Endodermal cell (in vitro differentiated cells): ENCODE measurements at regions not wholly inside any gene's neighbourhood (a gene's known extent, or its start where the extent isn't known, plus 50 kb on each side); places are given as distances from the start of the nearest gene placed in this dataset.
A peak's percentile ranks its signal among the peaks of the same experiment; 100 is the strongest.

Experiments used
- DNase-seq: peaks from one replicate; pipeline ENCODE4 v3.0.0-alpha.2; 2017
- H3K27ac ChIP-seq: 2 replicates; pipeline ENCODE4 v1.5.1; 2013; ENCODE audit warnings: mild to moderate bottlenecking, low read depth, low read length, moderate library complexity
- H3K27me3 ChIP-seq: 2 replicates; pipeline ENCODE4 v1.6.1; 2013; ENCODE audit warnings: mild to moderate bottlenecking, low read length, moderate library complexity; ENCODE audit not compliant: insufficient read depth, control insufficient read depth, poor library complexity, severe bottlenecking
- H3K36me3 ChIP-seq: 2 replicates; pipeline ENCODE4 v1.7.0; 2013; ENCODE audit warnings: mild to moderate bottlenecking, low read length, moderate library complexity; ENCODE audit not compliant: control insufficient read depth, insufficient read depth
- H3K4me1 ChIP-seq: one replicate; pipeline ENCODE4 v1.7.0; 2013; ENCODE audit warnings: low read length; ENCODE audit not compliant: control insufficient read depth, insufficient read depth
- H3K4me3 ChIP-seq: 2 replicates; pipeline ENCODE4 v1.5.1; 2013; ENCODE audit warnings: mild to moderate bottlenecking, low read length, moderate library complexity
- H3K9ac ChIP-seq: 2 replicates; pipeline ENCODE4 v1.6.1; 2013; ENCODE audit warnings: mild to moderate bottlenecking, low read length, moderate library complexity; ENCODE audit not compliant: poor library complexity, severe bottlenecking; ENCODE audit errors: extremely low read depth
- H3K9me3 ChIP-seq: 2 replicates; pipeline ENCODE4 v1.6.1; 2013; ENCODE audit warnings: mild to moderate bottlenecking, low read length, moderate library complexity; ENCODE audit not compliant: control insufficient read depth
- H3K27ac Mint-ChIP-seq: 2 replicates; pipeline ENCODE4 v1.8.0; 2020; ENCODE audit warnings: mixed read lengths
- H3K27me3 Mint-ChIP-seq: 2 replicates; pipeline ENCODE4 v1.8.0; 2021; ENCODE audit warnings: mild to moderate bottlenecking, mixed read lengths; ENCODE audit not compliant: insufficient read depth
- H3K36me3 Mint-ChIP-seq: 2 replicates; pipeline ENCODE4 v1.8.0; 2020; ENCODE audit warnings: low read depth, mixed read lengths
- H3K4me1 Mint-ChIP-seq: 2 replicates; pipeline ENCODE4 v1.8.0; 2020; ENCODE audit warnings: mixed read lengths
- H3K4me3 Mint-ChIP-seq: 2 replicates; pipeline ENCODE4 v1.8.0; 2020; ENCODE audit warnings: mild to moderate bottlenecking, moderate library complexity, mixed read lengths
- H3K9me3 Mint-ChIP-seq: 2 replicates; pipeline ENCODE4 v1.8.0; 2020; ENCODE audit warnings: mild to moderate bottlenecking, mixed read lengths
- CTCF ChIP-seq: fragments of 200-600 bp; sonication (generic); conservative IDR thresholded peaks from 2 replicates; pipeline ENCODE4 v1.5.0; 2021; ENCODE audit warnings: antibody characterized with exemption, mild to moderate bottlenecking
- WGBS, 2 experiments: methylation state at CpG; one replicate each; pipeline versions ENCODE4 v1.1.5 to v1.1.7; 2013; ENCODE audit warnings: missing lambda C conversion rate in 2 of 2, mixed read lengths in 1 of 2; ENCODE audit not compliant: insufficient coverage in 1 of 2, insufficient read length in 1 of 2; 5-methylcytosine and 5-hydroxymethylcytosine counted together

DNA sequence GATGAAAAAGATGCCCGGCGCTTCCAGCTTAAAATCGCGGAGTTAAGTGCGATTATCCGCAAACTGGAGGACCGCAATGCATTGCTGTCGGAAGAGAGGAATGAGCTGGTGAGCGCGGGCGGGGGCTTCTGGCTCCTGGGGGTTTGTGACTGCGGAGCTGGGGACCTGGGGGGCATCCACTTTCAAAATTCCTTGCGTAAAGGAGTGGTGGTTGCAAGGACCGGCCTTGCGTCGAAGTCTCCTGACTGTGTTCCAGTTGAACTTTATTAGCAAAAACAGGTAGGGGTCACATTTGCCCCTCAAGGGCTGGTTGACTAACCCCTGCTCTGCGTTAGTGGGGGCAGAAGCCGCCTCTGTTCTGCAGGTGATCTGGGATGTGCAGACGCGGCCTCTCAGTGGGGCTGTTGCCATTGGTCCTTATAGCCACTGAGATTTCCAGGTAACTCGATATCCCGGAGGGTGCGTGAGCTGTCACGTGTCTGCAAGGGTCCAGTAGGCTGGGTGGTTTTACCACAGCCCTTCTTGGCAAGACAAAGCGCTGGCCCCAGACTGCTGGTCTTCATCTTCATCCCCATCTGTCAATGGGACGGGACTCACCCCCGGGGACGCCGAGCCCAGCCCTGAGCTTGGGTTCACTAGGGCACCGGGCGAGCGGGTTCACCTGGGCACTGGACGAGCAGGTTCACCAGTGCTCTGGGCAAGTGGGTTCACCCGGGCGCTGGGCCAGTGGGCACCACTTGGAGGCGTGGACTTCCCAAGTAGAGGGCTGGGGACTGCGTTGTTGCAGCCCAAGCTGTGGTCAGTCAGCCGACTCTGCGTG is 51.5 kb upstream of the DPYSL4 start:
- TF ChIP-seq CTCF, result no peak
- no peaks in the 10 kb centered on the region for H3K4me1 ChIP-seq
- no peaks in the 10 kb centered on the region for H3K36me3 Mint-ChIP-seq
- DNase-seq, result peak; percentile 67
- H3K36me3 ChIP-seq, result peaks cover 3% of the 10 kb centered on the region
- no peak overlapping the region for H3K27ac Mint-ChIP-seq
- H3K27me3 Mint-ChIP-seq, result peaks cover 2% of the 10 kb centered on the region
- WGBS, 2 experiments, result 94% methylated on average over 38 to 39 of the region's 39 CpGs
- no peak overlapping the region for H3K4me3 ChIP-seq
- no peak overlapping the region for H3K9ac ChIP-seq
- no peaks in the 10 kb centered on the region for H3K4me1 Mint-ChIP-seq
- H3K27me3 ChIP-seq, result no peaks in the 10 kb centered on the region
- no peak overlapping the region for H3K4me3 Mint-ChIP-seq
- H3K27ac ChIP-seq, result no peak overlapping the region
- H3K9me3 ChIP-seq, result no peaks in the 10 kb centered on the region
- H3K9me3 Mint-ChIP-seq, result no peaks in the 10 kb centered on the region

- TF ChIP-seq CTCF, result no peak
- Histone ChIP-seq H3K27ac (no peak overlapping the region), H3K9me3 (no peaks in the 10 kb centered on the region), H3K9ac (no peak overlapping the region), H3K27me3 (no peaks in the 10 kb centered on the region), H3K4me3 (no peak overlapping the region), H3K36me3 (peaks cover 3% of the 10 kb centered on the region), H3K4me1 (no peaks in the 10 kb centered on the region)
- WGBS, 2 experiments, result 95 to 96% methylated on average over 9 to 22 of the region's 22 CpGs
- H3K27ac Mint-ChIP-seq, result no peak overlapping the region
- no peak for DNase-seq
- no peak overlapping the region for H3K4me3 Mint-ChIP-seq
- H3K9me3 Mint-ChIP-seq, result no peaks in the 10 kb centered on the region
- H3K4me1 Mint-ChIP-seq, result no peaks in the 10 kb centered on the region
- no peaks in the 10 kb centered on the region for H3K36me3 Mint-ChIP-seq
- peaks cover 2% of the 10 kb centered on the region for H3K27me3 Mint-ChIP-seq
Measured at GRCh38 chr10:132136097-132136521, 50.6 kb upstream of the DPYSL4 start.

- Histone ChIP-seq H3K36me3 (peaks cover 3% of the 10 kb centered on the region), H3K4me1 (no peaks in the 10 kb centered on the region), H3K9ac (no peak overlapping the region), H3K9me3 (no peaks in the 10 kb centered on the region), H3K4me3 (no peak overlapping the region), H3K27ac (no peak overlapping the region), H3K27me3 (no peaks in the 10 kb centered on the region)
- DNase-seq, result no peak
- H3K27ac Mint-ChIP-seq, result no peak overlapping the region
- no peaks in the 10 kb centered on the region for H3K36me3 Mint-ChIP-seq
- no peaks in the 10 kb centered on the region for H3K9me3 Mint-ChIP-seq
- WGBS, 2 experiments, result 88% methylated on average over 9 to 10 of the region's 10 CpGs
- TF ChIP-seq CTCF, result no peak
- H3K4me1 Mint-ChIP-seq, result no peaks in the 10 kb centered on the region
- peaks cover 2% of the 10 kb centered on the region for H3K27me3 Mint-ChIP-seq
- H3K4me3 Mint-ChIP-seq, result no peak overlapping the region
Measured at GRCh38 chr10:132136689-132137088, 50.1 kb upstream of the DPYSL4 start.
